Activated CD4-positive, alpha-beta T cell treated with anti-CD3 and anti-CD28 coated beads, Interleukin-2, amount 10 ng/mL, durations not matched to agents 24 days and 14 days (primary cell): ENCODE measurements at regions not wholly inside any gene's neighbourhood (a gene's known extent, or its start where the extent isn't known, plus 50 kb on each side); places are given as distances from the start of the nearest gene placed in this dataset.

ENCODE experiments used
- DNase-seq: peaks from one replicate; pipeline ENCODE4 v3.0.0; 2022
- H3K27ac Mint-ChIP-seq: one replicate; pipeline ENCODE4 v1.8.0; 2022; ENCODE audit warnings: mild to moderate bottlenecking, mixed read lengths
- H3K27me3 Mint-ChIP-seq: one replicate; pipeline ENCODE4 v1.8.0; 2022; ENCODE audit warnings: mixed read lengths
- H3K36me3 Mint-ChIP-seq: one replicate; pipeline ENCODE4 v1.8.0; 2022; ENCODE audit warnings: low read depth, mild to moderate bottlenecking, mixed read lengths
- H3K4me1 Mint-ChIP-seq: one replicate; pipeline ENCODE4 v1.8.0; 2021; ENCODE audit warnings: mixed read lengths
- H3K4me3 Mint-ChIP-seq: one replicate; pipeline ENCODE4 v1.8.0; 2022; ENCODE audit warnings: mild to moderate bottlenecking, moderate library complexity, mixed read lengths
- H3K9me3 Mint-ChIP-seq: one replicate; pipeline ENCODE4 v1.8.0; 2021; ENCODE audit warnings: mixed read lengths
- intact Hi-C: fragments of 100-400 bp; cut with micrococcal nuclease; formaldehyde crosslinking; loops from one replicate; pipeline ENCODE4 v1.15.1; 2023

DNA sequence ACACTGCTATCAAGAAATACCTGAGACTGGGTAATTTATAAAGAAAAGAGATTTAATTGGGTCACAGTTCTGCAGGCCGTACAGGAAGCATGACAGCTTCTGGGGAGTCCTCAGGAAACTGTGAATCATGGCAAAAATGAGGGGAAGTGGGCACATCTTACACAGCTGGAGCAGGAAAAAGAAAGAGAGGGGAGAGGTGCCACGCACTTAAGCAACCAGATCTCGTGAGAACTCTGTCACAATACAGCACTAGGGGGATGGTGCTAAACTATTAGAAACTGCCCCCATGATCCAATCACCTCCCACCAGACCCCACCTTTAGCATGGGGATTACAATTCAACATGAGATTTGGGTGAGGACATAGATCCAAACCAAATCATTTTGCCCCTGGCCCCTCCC lies 105.5 kb upstream of the CPLX2 start:
- no peak overlapping the region for H3K27ac Mint-ChIP-seq
- peaks cover 9% of the 10 kb centered on the region for H3K9me3 Mint-ChIP-seq
- DNase-seq: no peak
- H3K4me3 Mint-ChIP-seq: no peak overlapping the region
- H3K4me1 Mint-ChIP-seq: peaks cover 6% of the 10 kb centered on the region
- no peaks in the 10 kb centered on the region for H3K36me3 Mint-ChIP-seq
- peaks cover 2% of the 10 kb centered on the region for H3K27me3 Mint-ChIP-seq
- intact Hi-C loops: no loop called here

DNA sequence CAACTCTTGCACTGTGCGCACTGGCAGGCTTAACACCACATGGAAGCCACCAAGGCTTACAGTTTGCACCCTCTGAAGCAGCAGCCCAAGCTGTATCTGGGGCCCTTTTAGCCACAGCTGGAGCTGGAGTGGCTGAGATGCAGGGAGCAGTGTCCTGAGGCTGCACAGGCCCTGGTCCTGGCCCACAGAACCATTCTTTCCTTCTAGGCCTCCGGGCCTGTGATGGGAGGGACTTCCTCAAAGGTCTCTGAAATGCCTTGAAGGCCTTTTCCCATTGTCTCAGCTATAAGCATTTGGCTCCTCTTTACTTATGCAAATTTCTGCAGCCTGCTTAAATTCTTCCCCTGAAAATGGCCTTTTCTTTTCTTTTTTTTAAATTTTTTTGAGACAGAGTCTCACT lies 104.4 kb upstream of the CPLX2 start:
- intact Hi-C loops: no loop called here
- no peak for DNase-seq
- Mint-ChIP-seq H3K27ac (no peak overlapping the region), H3K4me3 (no peak overlapping the region), H3K27me3 (peaks cover 7% of the 10 kb centered on the region), H3K9me3 (peaks cover 9% of the 10 kb centered on the region), H3K4me1 (peaks cover 6% of the 10 kb centered on the region), H3K36me3 (no peaks in the 10 kb centered on the region)

DNA sequence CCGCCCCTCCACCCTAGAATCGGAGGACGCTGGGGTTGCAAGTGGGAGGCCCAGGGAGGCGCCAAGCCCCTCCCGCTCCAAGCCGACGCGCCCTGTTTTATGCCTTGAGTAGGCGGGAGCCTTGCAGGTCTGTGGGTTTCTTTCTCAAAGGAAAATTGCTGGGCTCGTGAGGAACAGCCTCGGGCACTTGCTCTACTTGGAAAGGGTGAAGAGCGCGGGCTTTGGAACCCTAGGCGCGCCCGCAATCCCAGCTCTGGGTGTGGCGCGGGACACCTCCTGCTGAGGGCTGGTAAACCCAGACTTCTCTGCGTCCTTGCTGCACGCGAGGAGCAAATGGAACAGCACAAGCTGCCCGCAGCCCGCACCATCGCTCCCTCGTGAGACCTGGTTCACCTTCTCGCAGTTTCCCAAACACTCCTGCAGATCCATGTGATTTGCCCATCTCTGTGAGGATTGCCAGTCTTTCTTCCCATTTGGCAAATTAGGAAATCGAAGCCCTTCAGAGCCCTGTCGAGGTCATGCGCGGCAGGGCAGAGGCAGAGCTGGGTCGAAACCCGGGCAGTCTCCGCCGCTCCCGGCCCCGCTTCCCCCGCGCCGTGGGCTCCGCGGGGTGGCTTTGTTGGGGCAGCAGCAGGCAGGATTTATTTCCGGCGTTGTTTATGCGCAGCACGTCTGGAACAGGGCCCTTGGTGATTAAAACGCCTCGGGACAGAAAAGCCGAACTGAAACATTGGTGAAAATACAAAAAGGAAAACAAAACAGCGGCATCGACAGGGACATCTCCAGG lies 98.4 kb upstream of the CPLX2 start:
- intact Hi-C loops: no loop called here
- DNase-seq: no peak
- H3K4me3 Mint-ChIP-seq: no peak overlapping the region
- H3K9me3 Mint-ChIP-seq: peaks cover under 1% of the 10 kb centered on the region
- no peaks in the 10 kb centered on the region for H3K36me3 Mint-ChIP-seq
- no peak overlapping the region for H3K27ac Mint-ChIP-seq
- no peaks in the 10 kb centered on the region for H3K4me1 Mint-ChIP-seq
- peaks cover 27% of the 10 kb centered on the region for H3K27me3 Mint-ChIP-seq

DNA sequence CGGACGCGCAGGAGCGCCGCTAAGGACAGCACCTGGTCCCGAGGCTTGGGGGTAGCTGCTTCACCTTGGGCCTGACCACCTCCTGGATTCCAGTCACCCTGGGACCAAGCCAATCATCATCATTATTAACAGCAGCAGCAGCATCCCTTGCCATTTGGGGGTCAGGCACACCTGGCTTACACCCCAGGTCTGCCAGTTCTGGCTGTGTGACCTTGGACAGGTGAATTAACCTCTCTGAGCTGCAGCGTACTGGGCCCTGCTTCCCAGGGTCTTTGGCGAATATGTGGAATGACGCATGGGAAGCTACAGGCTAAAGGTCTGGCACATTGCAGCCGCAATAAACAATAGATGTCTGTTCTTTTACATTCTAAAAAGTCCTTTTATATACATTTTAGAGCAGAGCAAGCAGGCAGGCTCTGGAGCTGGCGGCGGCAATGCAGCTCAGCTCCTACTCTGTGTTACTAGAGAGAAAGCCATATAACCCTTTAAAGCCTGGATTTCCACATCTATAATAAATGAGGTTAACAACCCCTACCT lies 97.8 kb upstream of the CPLX2 start:
- Mint-ChIP-seq H3K4me3 (no peak overlapping the region), H3K27ac (no peak overlapping the region), H3K4me1 (no peaks in the 10 kb centered on the region), H3K9me3 (no peaks in the 10 kb centered on the region), H3K27me3 (peaks cover 27% of the 10 kb centered on the region), H3K36me3 (no peaks in the 10 kb centered on the region)
- intact Hi-C loops: no loop called here
- no peak for DNase-seq

DNA sequence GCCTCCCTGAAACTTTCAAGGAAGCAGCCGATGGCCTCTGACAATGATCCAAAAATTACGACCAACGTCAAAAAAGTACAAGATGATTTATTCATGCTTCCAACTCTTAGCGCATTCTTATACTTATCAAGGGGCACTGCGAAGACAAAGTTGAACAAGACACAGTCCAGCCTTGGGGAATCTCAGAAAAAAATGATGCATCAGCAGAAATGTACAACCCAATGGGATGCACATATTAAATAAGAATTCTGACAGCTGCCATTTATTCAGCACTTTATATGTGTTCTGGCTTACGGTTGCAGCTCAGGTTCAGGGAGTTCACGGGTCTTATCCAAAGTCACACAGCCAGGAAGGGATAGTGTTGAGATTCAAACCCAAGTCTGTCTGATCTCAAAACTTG lies 96.0 kb upstream of the CPLX2 start:
- intact Hi-C loops: no loop called here
- DNase-seq: no peak
- Mint-ChIP-seq H3K4me3 (no peak overlapping the region), H3K27me3 (peaks cover 32% of the 10 kb centered on the region), H3K36me3 (no peaks in the 10 kb centered on the region), H3K27ac (no peak overlapping the region), H3K9me3 (no peaks in the 10 kb centered on the region), H3K4me1 (no peaks in the 10 kb centered on the region)

DNA sequence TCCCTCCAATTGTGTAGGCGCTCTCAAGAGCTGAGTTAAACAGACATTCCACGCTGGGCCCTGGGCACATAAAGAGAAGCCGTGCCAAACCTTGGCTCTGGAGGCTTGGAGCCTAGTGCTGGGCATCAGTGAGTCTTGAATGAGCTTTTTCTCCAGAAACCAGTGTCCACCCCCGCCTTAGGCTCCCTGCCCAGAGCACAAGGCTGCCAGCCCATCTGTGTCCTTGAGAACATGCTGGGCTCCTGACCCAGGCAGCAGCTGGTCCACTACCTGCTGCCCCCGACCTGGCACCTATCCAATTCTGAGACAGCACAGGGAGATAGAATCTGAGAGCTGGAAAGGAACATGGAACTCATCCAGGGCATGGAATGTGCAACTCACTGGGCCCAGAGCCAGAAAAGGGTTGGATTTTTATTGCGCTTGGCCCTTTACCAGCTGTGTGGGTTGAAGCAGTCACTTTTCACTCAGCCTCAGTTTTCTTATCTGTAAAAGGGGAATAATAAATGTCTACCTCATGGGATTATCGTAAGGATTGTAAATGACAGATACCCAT lies 92.4 kb upstream of the CPLX2 start:
- H3K9me3 Mint-ChIP-seq: no peaks in the 10 kb centered on the region
- peaks cover 19% of the 10 kb centered on the region for H3K27me3 Mint-ChIP-seq
- H3K36me3 Mint-ChIP-seq: no peaks in the 10 kb centered on the region
- no peak overlapping the region for H3K4me3 Mint-ChIP-seq
- intact Hi-C loops: no loop called here
- no peaks in the 10 kb centered on the region for H3K4me1 Mint-ChIP-seq
- no peak overlapping the region for H3K27ac Mint-ChIP-seq
- DNase-seq: no peak

DNA sequence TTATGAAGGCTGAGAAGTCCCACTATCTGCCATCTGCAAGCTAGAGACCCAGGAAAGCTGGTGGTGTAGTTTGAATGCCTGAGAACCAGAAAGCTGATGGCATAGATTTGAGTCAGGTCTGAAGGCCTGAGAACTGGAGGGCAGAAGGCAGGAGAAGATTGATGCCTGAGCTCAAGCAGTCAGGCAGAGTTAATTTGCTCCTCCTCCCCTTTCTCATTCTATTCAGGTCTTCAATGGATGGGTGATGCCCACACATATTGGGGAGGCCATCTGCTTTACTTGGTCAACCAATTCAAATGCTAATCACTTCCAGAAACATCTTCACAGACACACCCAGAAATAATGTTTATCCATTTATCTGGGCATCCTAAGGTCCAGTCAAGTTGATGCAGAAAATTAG lies 87.6 kb upstream of the CPLX2 start:
- intact Hi-C loops: no loop called here
- Mint-ChIP-seq H3K4me3 (no peak overlapping the region), H3K27ac (no peak overlapping the region), H3K4me1 (no peaks in the 10 kb centered on the region), H3K9me3 (no peaks in the 10 kb centered on the region), H3K27me3 (peaks cover 19% of the 10 kb centered on the region), H3K36me3 (no peaks in the 10 kb centered on the region)
- DNase-seq: no peak

DNA sequence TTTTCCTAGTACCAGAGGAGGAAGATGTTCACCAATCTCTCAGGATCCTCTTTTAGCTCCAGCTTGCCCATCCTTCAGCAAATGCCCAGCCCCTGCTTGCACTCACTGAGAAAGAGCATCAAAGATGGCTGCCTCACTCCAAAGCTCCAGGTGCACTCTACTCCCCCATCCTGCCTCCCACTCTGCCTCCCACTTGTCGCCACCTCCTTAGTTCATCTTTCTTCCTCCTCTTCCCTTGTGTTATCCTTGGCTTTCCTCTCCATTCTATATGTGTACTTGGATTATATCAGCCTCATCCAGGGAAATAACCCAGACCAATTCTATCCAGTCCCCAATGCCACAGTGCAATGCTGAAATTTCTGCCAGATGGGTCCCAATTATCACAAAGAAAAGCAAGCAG lies 87.1 kb upstream of the CPLX2 start:
- no peak overlapping the region for H3K4me3 Mint-ChIP-seq
- peaks cover 19% of the 10 kb centered on the region for H3K27me3 Mint-ChIP-seq
- intact Hi-C loops: no loop called here
- H3K36me3 Mint-ChIP-seq: no peaks in the 10 kb centered on the region
- DNase-seq: no peak
- H3K27ac Mint-ChIP-seq: no peak overlapping the region
- H3K9me3 Mint-ChIP-seq: no peaks in the 10 kb centered on the region
- H3K4me1 Mint-ChIP-seq: no peaks in the 10 kb centered on the region

DNA sequence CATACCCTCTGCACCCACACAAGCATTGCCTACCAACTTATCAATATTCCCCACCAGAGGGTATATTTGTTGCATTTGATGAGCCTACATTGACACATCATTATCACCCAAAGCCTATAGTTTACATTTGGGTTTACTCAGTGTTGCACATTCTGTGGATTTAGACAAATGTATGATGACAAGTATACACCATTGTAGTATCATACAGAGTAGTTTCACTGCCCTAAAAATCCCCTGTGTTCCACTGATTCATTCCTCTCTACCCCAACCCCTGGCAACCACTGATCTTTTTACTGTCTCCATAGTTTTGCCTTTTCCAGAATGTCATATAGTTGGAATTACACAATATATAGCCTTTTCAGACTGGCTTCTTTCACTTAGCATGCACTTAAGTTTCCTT lies 85.7 kb upstream of the CPLX2 start:
- Mint-ChIP-seq H3K27me3 (peaks cover 17% of the 10 kb centered on the region), H3K9me3 (no peaks in the 10 kb centered on the region), H3K4me3 (no peak overlapping the region), H3K36me3 (no peaks in the 10 kb centered on the region), H3K27ac (no peak overlapping the region), H3K4me1 (no peaks in the 10 kb centered on the region)
- intact Hi-C loops: no loop called here
- no peak for DNase-seq

DNA sequence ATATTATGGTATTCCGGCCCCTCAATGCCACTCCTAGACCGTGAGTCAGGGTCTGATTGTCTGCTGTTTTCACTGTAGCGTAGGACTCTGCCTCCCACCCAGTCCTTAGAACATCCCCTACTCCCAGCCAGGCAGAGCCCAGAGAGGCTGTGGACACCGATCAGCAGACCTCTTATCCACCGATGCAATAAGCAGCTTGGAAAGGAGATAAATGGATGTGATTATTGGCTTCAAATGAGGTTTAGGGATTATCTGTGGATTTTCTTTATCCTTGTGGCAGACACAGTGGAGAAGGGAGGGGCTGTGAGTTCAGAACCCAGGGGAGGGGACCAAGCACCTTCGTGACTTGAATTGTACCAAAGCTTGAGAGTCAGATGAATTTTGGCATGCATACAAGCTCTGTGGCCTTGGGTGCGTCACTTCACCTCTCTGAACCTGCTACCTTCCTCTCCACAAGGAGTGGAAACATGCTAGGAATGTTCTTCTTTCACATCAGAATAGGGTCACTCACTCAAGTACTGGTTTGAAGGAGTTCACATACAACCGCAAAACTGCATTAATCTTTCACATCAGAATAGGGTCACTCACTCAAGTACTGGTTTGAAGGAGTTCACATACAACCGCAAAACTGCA lies 83.1 kb upstream of the CPLX2 start:
- Mint-ChIP-seq H3K36me3 (no peaks in the 10 kb centered on the region), H3K27me3 (peaks cover 21% of the 10 kb centered on the region), H3K4me1 (no peaks in the 10 kb centered on the region), H3K27ac (no peak overlapping the region), H3K9me3 (no peaks in the 10 kb centered on the region), H3K4me3 (no peak overlapping the region)
- DNase-seq: no peak
- intact Hi-C loops: no loop called here

DNA sequence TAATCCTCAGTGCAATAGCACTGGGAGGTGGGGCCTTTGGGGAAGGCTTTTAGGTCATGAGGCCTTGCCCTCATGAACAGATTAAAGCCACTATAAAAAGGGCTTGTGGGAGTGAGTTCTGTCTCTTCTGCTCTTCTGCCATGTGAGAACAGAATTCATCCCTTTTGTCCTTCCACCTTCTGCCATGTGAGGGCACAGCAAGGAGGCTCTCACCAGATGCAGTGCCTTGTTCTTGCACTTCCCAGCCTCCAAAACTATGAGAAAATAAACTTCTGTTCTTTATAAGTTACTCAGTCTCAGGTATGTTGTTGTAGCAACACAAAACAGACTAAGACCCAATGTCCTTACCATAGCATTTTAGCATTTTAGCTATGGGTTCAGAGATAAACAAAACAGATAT lies 81.7 kb upstream of the CPLX2 start:
- H3K4me1 Mint-ChIP-seq: no peaks in the 10 kb centered on the region
- intact Hi-C loops: no loop called here
- H3K27ac Mint-ChIP-seq: no peak overlapping the region
- DNase-seq: no peak
- no peaks in the 10 kb centered on the region for H3K36me3 Mint-ChIP-seq
- no peaks in the 10 kb centered on the region for H3K9me3 Mint-ChIP-seq
- peaks cover 23% of the 10 kb centered on the region for H3K27me3 Mint-ChIP-seq
- no peak overlapping the region for H3K4me3 Mint-ChIP-seq

DNA sequence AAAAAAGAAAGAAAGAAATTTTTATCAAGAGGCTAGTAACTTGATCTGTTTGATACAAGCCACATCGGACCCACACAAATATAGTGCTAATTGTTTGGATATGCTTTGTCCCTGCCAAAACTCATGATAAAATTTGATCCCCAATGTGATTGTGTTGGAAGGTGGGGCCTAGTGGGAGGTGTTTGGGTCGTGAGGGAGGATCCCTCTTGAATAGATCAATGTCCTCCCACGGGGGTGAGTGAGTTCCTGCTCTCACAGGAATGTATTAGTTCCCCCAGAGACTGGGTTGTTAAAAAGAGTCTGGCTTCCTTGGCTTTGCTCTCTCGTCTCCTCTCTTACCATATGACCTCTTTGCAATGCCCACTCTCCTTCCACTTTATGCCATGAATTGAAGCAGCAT lies 80.6 kb upstream of the CPLX2 start:
- DNase-seq: no peak
- H3K4me1 Mint-ChIP-seq: peaks cover under 1% of the 10 kb centered on the region
- no peak overlapping the region for H3K4me3 Mint-ChIP-seq
- H3K27me3 Mint-ChIP-seq: peaks cover 31% of the 10 kb centered on the region
- intact Hi-C loops: no loop called here
- H3K27ac Mint-ChIP-seq: no peak overlapping the region
- H3K36me3 Mint-ChIP-seq: no peaks in the 10 kb centered on the region
- H3K9me3 Mint-ChIP-seq: peaks cover 2% of the 10 kb centered on the region

DNA sequence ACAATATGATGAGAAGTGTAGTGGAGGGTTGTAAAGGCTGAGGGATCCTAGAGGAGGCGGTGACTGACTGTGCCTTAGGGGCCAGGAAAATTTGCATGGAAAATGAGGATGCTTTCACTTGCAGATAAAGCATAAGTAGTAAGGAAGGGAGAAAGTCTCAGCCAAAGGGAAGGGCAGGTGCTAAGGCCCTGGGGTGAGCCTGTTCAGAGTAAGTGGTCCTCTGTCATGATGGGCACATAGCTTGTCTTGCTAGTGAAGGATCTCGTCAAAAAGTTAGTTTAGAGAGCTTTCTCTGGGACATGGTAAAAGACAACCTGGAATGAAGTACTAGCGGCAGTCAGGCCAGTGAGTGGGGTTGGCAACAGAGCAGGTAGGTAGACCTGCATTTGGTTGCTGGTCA lies 75.4 kb upstream of the CPLX2 start:
- peaks cover 2% of the 10 kb centered on the region for H3K4me1 Mint-ChIP-seq
- no peaks in the 10 kb centered on the region for H3K36me3 Mint-ChIP-seq
- DNase-seq: no peak
- no peak overlapping the region for H3K4me3 Mint-ChIP-seq
- H3K27ac Mint-ChIP-seq: no peak overlapping the region
- peaks cover 40% of the 10 kb centered on the region for H3K27me3 Mint-ChIP-seq
- intact Hi-C loops: loop anchor here (1.0 to 2.0 kb wide), 3 partner anchors 26 to 143 kb away; partner anchors contain the start of gene CPLX2
- H3K9me3 Mint-ChIP-seq: peaks cover 4% of the 10 kb centered on the region
